Activated CD4-positive, alpha-beta T cell treated with anti-CD3 and anti-CD28 coated beads, Interleukin-2, amount 50 U/mL, for 1 hour (primary cell): ENCODE measurements at regions not wholly inside any gene's neighbourhood (a gene's known extent, or its start where the extent isn't known, plus 50 kb on each side); places are given as distances from the start of the nearest gene placed in this dataset.
"Not testable (repeated sequence)": the region's sequence is repeated elsewhere in the genome, so short reads cannot be mapped to it uniquely, and the experiment has no call there.

Experiments used
- DNase-seq: peaks from one replicate; pipeline ENCODE4 v3.0.0-alpha.2; 2020

DNA sequence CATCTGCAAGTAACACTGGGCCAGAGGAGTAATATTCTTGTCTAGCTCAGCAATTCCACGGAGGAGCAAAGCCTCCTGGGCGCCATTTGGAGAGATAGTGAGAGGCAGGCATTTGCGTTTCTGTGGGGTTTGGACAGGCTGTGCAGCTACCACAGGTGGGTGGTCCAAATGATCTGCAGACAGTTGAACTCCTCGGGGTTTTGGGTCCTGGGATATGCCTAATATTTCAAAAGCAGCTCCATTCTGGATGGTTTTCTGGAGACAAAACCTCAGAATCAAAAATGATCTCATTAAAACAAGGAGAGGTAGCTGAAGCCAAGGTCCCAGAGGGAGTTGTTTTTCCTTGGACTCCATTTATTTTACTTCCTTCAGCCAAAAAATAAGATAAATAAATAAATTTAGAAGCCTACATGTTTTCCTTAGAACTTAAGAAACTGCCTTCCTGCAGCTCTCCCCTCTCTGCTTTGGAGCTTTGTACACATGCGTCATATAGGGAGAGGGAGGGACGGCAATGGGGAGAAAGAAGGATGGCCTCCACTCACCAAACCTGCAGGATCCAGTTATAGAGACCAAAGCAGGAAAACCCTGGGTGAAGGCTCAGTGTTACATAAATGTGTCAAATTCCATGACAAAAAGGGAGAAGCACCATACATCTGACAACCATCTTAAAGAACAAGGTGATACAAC, 227.3 kb upstream of the DAAM1 start:
- no peak for DNase-seq

DNA sequence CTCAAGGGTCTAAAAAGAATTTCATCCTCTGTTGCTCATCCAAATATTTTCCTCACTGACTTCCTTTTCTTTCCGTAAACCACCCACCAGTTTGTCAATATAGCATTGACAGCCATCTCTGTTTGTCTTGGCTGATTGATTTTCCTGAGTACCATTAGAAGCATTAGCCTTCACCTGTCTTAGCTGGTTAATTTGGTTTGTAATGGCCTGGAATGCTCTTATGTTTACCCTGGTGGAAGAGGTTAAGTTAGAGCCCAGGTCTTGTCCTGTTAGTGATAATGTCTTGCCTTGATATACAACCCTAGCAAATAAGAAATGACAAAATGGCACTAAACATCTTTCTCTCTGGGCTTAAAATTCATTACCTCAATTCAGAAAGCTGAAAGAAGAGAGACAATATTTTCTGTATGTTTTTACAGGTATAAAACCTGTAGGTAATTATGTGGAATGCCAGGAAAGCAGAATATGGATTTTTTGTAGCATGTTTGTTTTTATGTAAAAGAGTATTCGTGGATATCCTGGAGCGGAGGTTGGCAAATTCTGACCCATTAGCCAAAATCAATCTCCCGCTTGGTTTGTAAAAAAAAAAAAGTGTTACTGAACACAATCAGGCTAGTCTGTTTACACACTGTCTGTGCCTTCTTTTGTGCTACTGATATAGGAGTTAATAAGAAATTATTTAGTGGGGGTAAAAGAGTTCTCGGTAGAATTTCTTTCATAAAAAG, 224.4 kb upstream of the DAAM1 start:
- no peak for DNase-seq

DNA sequence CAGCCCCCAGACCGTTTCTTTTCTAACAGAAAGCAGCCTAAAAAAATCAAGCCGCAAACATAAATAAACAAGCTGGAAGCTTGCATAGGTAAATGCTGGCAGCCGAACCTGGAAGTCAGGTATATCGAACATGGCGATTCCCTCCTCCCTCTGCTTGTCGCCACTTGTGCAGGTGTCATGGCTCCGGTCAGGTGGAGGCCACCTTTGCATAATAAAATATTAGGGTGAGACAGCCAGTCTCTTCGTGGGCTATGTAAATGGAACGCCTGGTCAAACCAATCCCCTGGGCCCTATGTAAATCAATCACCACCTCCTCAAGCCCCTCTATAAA, 223.9 kb upstream of the DAAM1 start:
- no peak for DNase-seq

DNA sequence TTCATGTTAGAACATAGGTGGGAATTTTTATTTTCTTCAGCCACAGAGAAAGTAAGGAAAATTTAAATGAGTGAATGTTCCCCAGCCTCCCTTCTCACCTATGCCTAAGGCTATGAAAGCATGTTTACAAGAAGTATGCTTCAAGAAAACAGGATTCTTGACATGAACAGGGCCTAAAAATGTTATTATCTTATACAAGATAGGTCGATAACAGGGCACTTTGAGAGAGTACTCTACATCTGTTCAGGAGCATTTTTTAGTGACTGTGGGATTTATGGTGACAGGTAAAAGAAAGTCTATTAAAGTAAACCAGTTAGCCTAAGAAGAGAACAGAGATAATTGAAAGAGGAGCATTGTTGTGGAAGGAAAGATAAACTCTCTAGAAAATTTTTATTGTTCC, 222.9 kb upstream of the DAAM1 start:
- no peak for DNase-seq

DNA sequence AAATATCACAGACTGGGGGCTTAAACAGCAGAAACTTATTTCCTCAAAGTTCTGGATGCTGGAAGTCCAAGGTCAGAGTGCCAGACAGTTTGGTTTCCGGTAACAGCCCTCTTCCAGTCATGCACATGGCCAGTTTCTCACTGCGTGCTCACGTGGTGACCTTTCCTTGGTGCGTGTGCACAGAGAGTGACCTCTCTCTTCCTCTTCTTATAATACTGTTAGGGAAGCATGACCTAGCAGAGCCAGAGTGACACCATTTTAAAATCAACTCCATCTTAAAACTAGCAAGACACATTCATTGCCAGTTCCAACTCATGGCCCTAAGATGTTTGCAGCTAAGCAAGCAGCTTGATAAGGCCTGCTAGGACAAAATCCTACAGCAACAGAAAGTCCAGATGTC, 221.5 kb upstream of the DAAM1 start:
- DNase-seq, result no peak

DNA sequence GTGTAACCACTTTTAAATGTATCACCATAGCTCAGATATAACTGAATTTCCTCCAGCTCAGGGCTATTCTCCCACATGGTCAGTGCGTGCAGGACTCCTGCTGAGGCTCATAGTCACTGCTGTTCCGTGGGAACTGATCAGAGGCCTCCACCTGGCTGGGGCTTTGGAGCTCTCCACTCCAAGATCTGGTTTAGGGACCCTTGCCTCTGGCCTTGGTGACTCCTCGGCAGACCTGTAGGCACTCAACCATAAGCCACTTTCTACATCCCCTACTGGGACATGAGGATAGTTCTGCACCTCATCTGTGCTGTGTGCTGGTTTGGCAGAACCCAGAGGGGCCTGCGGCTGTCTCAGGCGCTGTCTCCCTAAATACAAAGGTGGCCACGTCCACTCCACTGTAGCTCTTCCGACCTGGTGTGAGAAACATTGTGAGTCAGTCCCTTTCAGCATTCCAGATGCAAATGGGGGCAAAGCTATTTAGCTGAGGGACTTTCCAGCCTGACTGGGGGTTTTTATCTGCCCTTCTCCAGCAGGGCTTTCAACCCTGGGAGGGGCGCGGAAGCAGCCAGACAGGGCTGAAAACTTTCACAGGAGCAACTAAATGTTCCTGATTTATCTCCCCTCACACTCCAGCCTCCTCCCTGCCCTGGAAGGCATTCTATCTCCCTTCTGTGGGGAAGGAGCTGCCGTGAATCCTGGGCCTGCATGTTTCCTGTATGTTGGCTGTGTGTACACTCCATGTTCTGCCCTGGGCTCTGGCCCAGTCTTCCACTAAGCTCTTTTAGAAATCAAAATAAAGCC, 218.3 kb upstream of the DAAM1 start:
- DNase-seq, result no peak

DNA sequence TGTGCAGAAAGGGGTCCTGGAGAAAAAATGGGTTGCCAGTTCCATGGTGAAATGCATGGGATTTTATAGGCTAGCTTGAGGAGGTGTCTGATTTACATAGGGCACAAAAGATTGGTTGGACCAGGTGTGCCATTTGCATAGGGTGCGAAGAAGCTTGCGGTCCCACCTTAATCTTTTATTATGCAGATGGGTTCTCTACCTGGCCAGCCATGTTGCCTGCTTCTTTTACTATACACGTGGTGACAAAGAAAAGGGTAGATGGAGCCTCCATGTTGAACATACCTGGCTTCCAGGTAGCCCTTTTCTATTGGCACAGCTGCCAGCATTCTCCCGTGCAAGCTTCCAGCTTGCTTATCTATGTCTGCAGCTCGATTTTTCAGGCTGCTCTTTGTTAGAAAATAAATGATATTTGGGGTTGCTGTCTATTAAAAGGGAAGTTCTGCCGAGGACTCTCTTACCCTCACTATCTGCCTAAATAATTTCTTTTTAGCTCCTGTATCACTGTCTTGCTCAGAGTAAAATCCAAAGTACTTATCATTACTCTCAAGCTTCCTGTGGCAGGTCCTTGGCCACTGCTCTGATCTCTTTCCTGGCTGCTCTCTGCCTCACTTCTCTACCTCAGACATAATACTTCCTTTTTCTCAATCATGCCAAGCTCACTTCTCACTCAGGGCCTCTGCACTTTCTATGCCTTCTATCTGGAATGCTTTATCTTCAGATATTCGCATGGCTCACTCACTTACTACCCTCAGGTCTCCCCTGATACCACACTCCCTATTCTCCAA, 216.0 kb upstream of the DAAM1 start:
- no peak for DNase-seq

DNA sequence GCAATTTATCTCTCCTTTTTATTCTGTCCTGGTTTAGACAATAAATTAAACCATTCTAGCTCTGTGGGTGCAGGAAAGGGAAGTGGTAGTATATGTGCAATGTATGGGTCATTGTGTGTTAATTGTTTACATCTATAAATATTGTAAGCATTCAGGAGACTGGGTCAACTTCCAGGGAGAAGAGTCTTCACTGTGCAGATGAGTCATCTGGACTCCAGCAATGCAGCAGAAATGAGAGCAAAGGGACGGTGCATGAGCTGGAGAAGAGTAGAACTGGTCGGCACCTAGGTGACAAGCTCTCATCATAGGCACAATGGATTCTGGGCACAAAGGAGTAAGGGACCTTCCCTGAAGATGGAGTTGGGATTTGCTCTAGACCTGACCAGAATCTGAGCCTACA, 211.1 kb upstream of the DAAM1 start:
- no peak for DNase-seq

DNA sequence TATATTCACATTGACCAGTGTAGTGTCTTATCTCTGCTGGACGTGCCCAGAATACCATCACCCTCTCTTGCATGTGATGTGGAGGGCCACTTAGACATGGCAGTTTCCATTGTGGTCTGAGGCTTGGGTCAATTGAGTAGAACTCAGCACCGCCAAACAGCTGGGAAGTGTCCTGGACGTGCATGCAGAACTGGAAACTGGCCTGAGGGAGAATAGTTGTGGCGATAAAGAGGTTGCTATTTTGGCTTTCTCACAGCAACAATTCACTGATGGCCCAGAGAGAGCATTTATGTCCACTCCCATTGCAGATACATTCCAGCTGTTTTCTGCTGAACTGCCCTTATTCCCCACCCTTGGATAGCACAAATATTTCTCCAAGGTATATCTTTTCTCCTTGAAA, 210.1 kb upstream of the DAAM1 start:
- no peak for DNase-seq

DNA sequence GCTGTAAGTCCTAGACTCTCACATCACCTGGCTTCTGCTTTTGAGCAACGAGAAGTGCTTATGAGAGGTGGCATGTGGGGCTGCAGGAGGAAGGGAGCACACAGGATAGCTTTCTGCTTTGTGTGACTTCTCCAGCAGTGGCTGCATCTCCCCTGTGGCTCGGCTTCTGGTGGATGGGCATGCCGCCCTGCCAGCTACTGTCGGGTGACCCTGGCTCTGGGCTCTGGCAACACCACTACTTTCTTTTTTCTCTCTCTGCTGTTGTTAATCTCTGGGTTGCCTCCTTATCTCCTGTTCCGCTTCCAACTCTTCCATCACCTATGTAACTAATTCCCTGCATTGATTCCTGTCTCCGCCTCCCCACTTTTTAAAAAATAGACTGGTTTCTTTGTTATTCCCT, 209.1 kb upstream of the DAAM1 start:
- DNase-seq, result no peak

DNA sequence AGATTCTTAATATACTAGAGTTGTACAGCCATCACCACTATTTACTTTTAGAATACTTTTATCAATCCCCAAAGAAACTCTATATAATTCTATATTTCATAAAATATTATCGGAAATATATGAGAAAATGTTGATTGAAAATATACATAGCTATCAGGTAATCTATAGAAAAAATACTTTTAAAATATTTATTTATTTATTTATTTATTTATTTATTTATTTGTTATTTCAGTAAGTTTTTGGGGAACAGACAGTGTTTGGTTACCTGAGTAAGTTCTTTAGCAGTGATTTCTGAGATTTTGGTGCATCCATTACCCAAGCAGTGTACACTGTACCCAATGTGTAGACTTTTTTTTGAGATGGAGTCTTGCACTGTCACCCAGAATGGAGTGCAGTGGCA, 206.6 kb upstream of the DAAM1 start:
- no peak for DNase-seq

DNA sequence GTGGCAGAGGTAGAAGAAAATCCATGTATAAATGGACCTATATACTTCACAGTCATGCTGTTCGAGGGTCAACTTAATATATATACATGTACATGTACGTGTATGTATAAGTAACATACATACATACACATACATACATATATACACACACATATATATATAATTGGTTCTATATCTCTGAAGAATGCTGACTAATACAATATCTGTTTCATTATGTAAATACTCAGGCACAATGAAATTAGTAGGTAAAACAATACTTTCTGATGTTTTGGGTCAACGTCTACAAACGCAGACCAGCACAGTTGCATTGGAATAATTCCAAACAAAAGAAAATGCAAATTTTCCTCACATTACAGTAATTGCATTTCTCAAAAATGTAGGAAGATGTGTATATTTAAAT, 202.7 kb upstream of the DAAM1 start:
- DNase-seq, result no peak

DNA sequence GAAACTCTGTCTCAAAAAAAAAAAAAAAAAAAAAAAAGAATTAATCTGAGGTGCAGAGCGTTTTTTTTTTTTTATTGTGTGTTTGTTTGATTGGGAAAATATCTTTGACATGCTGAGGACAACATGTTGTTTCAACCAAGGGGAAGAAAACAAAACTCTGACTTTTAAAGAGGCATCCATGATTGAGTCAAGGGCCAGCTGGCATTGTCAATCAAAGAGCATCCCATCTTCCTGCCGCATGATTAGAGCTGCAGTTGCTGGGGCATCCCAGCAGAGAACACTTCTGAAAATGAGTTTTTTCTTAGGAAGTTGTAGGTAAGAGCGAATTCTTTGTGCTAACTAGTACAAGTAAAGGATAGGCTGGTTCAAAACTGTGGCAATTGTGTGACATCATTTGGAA, 200.9 kb upstream of the DAAM1 start:
- no peak for DNase-seq

DNA sequence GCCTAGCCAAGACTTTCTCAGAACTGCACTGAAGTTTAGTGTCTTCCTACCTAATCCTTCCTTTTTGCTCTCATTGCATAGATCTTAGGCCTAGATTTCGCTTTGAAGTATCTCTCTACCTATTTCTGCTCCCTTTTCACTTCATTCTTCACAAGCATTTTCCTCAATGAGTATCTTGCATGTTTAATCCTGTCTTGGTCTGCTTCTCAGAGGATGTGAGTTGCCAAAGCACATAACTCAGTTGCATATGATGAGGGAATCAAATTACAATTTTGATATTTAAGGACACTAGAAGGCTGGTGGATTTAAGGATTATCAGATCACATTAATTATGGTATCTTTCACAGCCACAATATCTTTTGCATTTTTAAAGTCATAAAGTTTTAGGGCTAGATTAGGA, 195.5 kb upstream of the DAAM1 start:
- DNase-seq, result no peak

DNA sequence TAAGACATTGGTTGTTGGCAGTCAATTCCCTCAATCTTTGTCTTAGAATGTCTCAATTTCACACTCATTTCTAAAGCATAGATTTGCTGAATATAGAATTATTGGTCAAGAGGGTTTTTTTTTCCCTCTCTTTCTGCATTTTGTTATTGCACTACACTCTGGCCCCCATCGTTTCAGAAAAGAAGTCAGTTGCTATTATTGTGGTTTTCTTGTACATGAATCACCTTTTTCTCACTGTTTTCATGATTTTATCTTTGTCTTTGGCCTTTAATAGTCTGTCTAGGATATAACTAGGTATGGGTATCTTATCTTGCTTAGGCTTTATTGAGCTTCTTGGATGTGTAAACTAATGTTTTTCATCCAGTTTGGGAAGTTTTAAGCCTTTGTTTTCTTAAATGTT, 194.3 kb upstream of the DAAM1 start:
- DNase-seq, result no peak

DNA sequence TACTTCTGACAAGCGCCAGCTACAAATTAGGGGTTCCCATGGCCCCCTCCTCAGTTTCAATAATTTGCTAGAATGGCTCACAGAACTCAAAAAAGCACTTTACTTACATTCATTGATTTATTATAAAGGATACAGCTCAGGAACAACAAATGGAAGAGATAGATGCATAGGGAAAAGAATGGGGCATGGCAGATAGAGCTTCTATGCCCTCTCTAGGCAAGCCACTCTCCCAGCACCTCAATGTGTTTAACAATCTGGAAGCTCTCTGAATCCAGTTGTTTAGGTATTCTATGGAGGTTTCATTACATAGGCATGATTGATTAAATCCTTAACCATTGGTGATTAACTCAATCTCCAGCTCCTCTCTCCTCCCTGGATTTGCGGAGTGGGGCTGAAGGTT, 184.5 kb upstream of the DAAM1 start:
- no peak for DNase-seq

DNA sequence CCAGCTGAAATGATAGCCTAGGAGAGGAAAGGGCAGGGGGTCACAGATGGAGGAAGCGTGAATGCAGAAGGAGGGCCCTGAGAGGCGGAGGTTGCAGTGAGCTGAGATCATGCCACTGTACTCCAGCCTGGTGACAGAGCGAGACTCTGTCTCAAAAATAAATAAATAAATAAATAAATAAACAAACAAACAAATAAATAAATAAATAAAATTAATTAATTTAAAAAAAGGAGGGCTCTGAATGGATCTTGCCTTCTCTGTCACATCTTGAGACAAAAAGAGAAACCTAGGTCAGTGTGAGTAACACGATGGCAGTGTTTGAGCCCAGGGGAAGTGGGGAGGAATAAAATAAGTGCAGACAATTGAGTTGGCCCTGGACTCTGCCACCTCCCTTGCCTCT, 182.3 kb upstream of the DAAM1 start:
- not testable (repeated sequence) for DNase-seq

DNA sequence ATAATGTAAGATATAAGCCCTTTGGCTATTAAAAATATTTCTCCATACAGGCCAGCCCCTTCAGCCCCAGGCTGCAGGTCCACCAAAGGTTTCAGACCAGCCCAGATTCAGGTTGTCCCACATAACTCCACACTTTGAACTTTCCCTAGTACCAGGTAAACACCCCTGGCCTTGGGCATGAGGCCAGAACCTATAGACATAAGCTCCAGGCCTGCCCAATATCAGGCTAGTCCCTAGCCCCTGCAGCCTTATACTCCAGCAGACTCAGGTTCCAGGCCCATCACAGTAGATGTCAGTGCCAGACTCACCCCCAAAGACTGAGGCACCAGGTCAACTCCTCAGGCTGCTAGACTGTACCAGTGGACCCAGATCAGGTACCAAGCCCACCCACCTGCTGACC, 178.5 kb upstream of the DAAM1 start:
- DNase-seq, result no peak

DNA sequence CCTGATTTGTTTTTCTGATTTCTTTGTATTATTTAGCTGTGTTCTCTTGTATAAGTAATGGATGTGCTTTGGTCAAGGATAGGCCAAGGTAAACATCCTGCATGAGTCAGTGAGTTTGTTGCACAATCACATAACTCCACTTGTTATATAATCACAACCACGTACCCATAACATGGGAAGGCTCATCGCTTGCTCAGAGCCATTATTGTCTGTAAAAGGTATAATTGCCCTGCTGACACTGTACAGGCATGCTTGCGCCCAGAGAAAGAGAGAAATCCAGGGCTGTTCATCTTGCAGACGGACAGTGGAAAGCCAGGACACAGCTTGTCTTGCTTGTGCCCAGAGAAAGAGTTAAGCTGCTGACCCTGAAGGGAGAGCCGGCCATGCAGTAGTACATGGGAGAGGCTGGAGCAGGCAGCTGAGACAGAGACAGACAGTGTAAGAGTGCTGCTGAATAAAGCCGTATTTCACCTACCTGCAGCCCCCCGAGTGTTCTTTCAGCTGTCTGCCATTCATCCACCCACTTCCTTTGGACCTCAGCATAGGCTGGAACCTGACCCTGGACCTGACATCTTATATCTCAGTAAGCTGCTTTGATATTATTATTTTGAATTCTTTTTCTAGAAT, 174.7 kb upstream of the DAAM1 start:
- DNase-seq, result no peak

DNA sequence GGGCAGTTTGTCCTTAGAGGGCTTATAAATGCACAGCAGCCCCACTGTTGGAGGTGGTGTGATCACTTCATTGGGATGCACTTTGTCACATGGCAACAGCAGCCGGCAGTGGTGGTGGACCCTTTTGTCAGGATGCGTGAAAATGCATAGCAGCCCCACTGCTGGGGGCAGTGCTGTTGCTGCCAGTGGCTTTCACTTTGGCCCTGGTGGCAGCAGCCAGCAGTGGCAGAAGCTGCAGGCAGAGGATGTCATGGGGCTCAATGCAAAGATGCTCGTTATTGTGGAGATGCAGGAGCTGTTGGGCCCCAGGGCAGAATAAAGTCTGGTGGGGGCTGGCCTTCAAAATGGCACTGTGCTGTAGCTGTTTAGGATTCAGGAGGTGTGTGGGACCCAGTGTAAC, 173.0 kb upstream of the DAAM1 start:
- DNase-seq, result no peak

DNA sequence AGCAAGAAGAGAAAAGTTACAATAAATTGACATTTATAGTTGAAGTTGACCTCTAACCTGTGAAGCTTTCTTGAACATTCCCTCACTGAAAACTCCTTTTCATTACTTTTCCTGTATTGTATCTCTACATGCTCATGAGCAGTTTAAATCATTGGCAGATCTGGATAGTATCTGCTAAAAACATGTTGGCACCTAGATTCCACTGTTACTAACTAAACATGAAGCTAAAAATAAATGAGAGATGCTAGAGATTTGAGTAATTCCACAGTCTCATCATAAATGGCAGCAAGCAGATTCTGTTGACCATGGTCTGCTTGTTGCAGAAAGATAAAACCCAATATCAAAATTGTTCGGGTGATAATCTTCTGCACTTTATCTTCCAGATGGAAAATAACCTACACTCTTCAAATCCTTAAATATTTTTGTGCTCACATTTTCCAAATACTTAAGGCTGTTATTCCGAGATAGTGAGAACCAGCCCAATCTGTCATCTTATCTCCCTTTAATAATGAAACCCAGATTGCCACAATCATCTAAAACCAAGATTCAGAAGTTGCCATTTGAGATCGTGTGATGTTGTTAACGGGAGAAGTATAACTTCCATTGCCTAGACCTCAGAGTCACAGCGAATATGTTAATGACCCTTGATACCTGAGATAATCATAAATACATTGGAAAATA, 171.0 kb upstream of the DAAM1 start:
- DNase-seq, result no peak

DNA sequence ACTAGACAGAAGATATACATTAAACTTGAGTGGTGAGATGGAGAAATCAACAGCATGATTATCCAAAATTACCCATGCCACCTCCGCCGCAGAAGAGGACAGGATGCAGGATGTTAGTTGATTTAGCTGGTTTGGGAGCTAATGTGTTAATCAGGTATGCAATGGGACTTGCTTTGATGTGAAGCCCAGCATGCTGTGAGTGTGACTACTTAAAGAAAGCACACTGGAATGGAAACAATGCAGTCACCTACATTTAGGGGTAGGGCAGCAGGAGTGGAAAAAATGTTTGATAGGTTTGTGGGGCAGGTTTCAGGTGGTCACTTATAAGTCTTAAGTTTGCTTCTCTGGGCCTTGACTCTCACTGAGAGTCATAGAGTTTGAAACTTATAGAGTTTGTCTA, 170.0 kb upstream of the DAAM1 start:
- DNase-seq, result no peak
